K562 (cell line): ENCODE measurements at regions not wholly inside any gene's neighbourhood (a gene's known extent, or its start where the extent isn't known, plus 50 kb on each side); places are given as distances from the start of the nearest gene placed in this dataset.

Experiments
- KAT7 ChIP-seq: sonication (generic); formaldehyde crosslinking; IDR thresholded peaks from 2 replicates; pipeline ENCODE4 v1.8.0; 2022; ENCODE audit warnings: missing genetic modification reagents, mild to moderate bottlenecking, borderline replicate concordance
- POLR2A ChIP-seq: fragments of 450-650 bp; conservative IDR thresholded peaks from 2 replicates; pipeline ENCODE4 v1.6.1; 2016
- TAF15 ChIP-seq: fragments of 200-400 bp; formaldehyde crosslinking; IDR thresholded peaks from 2 replicates; pipeline ENCODE4 v1.6.1; 2017; ENCODE audit warnings: mild to moderate bottlenecking, low read depth, low read length, moderate library complexity
- ZNF695 ChIP-seq: fragments of 450-650 bp; formaldehyde crosslinking; IDR thresholded peaks from 2 replicates; pipeline ENCODE4 v1.4.0; 2020; ENCODE audit warnings: mild to moderate bottlenecking, moderate library complexity
- TF ChIP-seq, protein P1 (sequence below): sonication (generic); formaldehyde crosslinking; IDR thresholded peaks from 2 replicates; pipeline ENCODE4 v1.9.0; 2022; ENCODE audit warnings: mild to moderate bottlenecking, missing genetic modification reagents

DNA sequence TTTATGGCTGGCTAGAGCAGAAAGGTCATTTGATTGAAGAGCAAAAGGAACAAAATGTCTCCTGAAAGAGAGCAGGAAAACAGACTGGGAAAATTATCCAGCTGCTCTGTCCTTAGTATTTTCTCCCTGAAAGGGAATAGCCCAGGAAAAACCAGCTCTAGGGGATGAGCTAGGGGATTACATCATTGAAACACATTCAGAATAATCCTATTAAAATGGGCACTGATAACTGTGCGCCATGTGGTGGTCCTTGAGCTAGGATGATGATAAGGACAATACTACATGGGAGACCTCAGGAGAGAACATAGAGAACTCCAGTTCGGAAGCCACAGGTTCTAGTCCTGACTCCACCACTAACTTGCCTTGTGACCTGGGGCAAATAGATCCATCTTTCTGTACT is 873.8 kb downstream of the TYW1 start:
- TF ChIP-seq POLR2A = no peak
- no peak for TF ChIP-seq TAF15
- no peak for TF ChIP-seq KAT7
- TF ChIP-seq, protein P1, sequence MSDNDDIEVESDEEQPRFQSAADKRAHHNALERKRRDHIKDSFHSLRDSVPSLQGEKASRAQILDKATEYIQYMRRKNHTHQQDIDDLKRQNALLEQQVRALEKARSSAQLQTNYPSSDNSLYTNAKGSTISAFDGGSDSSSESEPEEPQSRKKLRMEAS (CRISPR knock-in tag) = no peak
- TF ChIP-seq ZNF695 (CRISPR knock-in tag) = no peak
